Stimulated activated CD8-positive, alpha-beta memory T cell treated with anti-CD3 and anti-CD28 coated beads, Interleukin-12 subunit alpha, Interleukin-12 subunit beta, amount 100 ng/mL, for 24 hours (primary cell): ENCODE measurements at regions not wholly inside any gene's neighbourhood (a gene's known extent, or its start where the extent isn't known, plus 50 kb on each side); places are given as distances from the start of the nearest gene placed in this dataset.
"Not testable (repeated sequence)": the region's sequence is repeated elsewhere in the genome, so short reads cannot be mapped to it uniquely, and the experiment has no call there.

Experiments
- DNase-seq: peaks from one replicate; pipeline ENCODE4 v3.0.0-alpha.2; 2020; ENCODE audit errors: extremely low read depth

DNA sequence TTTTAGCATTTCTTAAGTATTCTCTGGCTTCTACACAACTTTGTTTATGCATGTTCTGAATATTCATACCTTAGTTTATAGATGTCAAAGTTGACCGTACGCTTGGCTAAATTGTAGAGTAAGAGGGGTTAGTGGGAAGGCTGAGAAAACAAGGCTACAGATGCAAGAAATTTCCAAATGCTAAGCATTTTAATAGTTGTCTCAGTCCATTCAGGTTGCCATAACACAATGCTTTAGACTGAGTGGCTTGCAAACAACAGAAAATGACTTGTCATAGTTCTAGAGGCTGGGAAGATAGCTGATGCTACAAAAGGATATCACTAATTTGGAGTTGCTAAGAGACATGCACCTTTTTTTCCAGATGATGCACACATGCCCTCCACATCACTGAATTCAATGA lies 53.0 kb upstream of the C1QTNF3 start:
- not testable (repeated sequence) for DNase-seq

DNA sequence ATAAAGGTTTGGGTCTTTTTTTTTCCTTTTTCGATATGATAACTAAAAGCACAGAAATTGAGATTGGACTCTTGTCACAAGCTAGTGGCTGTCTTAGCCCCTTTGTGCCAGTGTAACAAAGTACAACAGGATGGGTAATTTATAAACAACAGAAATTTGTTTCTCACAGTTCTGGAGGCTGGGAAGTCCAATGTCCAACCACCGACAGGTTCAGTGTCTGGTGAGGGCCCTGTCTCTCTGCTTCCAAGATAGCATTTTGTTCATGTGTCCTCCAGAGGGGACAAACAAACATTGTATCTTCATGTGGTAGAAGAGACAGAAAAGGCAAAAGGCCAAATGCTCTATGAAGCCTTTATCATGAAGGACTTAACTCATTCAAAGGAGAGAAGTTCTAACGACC lies 56.9 kb upstream of the C1QTNF3 start:
- DNase-seq = not testable (repeated sequence)

DNA sequence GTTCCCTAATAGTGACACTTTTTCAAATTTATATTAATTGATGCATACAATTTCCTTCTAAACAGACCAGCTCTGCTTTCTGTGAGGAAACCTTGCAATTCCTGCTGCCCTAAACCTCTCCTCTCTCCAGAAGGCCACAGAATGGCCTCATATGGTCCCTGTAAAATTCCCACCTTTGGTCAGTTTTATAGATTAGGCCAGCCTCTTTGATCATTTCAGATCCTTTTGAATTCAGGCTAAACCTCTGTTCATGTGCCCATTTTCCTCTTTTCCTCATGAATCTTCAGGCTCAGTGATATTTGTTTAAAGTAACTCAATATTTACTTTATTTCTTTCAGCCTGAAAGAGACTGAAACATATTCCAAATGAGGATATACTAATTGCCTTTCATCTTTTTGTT lies 58.6 kb upstream of the C1QTNF3 start:
- DNase-seq = not testable (repeated sequence)

DNA sequence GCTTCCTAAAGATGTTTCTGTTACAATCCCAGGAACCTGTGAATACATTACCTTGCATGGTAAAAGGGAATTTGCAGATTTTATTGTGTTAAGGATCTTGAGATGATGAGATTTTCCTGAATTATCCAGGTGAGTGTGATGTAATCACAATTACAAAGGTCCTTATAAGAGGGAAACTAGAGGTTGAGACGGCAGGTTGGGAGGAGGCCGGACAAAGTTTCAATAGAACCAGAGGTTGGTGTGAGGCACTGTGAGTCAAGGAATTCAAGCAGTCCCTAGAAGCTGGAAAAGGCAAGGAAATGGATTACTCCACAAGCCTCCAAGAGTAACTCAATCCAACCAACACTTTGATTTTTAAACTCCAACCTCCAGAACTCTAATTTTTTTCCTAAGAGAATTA lies 65.9 kb upstream of the C1QTNF3 start:
- not testable (repeated sequence) for DNase-seq

DNA sequence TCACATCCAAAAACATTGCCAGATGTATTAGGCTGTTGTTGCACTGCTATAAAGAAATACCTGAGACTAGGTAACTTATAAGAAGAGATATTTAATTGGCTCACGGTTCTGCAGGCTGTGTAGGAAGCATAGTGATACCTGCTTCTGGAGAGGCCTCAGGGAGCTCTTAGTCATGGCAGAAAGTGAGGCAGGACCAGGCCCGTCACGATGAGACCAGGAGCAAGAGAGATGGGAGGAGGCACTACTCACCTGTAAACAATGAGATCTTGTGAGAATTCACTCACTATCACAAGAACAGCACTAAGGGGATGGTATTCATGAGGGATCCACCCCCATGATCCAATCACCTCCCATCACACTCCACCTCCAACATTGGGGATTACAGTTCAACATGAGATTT lies 81.3 kb upstream of the C1QTNF3 start:
- not testable (repeated sequence) for DNase-seq

DNA sequence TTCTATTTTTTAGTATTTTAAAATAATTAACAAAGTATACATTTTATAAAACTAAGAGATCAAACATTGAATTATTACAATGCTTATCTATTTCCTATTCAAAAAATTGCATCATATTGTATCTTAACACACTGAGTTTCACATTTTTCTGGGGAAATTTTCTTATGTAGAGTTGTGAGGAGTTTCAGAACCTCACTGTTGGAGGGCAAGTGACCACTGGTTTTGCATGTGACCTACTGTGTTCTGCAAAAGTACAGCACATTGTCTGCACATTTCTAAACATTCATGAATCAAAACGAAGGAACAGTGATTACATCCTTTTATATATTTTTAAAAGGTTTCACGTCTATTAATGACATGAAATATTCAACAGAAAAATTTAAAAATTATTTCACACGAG lies 82.3 kb upstream of the C1QTNF3 start:
- DNase-seq = not testable (repeated sequence)

DNA sequence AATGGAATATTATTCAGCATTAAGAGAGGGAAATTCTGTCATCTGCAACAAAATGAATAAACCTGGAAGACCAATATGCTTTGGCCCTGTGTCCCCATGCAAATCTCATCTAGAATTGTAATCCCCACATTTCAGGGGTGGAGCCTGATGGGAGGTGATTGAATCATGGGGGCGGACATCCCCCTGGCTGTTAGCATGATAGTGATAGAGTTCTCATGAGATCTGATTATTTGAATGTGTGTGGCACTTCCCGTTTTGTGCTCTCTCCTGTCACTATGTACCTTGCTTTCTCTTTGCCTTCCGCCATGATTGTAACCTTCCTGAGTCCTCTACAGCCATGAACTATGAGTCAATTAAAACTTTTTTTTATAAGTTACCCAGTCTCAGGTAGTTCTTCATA lies 83.7 kb upstream of the C1QTNF3 start:
- not testable (repeated sequence) for DNase-seq

DNA sequence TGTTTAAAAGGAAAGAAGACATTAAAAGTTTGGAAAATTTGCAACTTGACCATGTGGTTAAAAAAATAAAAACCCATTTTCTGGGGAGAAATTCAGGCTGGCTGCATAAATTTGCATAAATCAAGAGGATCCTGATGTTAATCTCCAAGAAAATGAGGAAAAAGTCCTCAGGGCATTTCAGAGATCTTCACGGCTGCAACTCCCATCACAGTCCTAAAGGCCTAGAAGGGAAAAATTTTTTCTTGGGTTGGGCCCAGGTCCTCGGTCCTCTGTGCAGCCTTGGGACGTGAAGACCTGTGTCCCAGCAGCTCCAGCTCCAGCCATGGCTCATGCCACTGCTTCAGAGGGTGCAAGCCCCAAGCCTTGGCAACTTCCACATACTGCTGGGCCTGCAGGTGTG lies 84.8 kb upstream of the C1QTNF3 start:
- DNase-seq = not testable (repeated sequence)

DNA sequence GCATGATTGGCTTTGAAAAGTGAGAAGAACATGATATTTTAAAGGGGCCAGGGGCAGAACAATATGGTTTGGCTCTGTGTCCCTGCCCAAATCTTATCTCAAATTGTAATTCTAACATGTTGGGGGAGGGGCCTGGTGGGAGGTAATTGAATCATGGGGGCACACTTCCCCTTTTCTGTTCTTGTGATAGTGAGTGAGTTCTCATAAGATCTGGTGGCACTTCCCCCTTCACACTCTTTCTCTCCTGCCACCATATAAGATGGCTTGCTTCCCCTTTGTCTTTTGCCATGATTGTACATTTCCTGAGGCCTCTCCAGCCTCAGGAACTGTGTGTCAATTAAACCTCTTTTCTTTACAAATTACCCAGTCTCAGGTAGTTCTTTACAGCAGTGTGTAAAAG lies 85.9 kb upstream of the C1QTNF3 start:
- not testable (repeated sequence) for DNase-seq

DNA sequence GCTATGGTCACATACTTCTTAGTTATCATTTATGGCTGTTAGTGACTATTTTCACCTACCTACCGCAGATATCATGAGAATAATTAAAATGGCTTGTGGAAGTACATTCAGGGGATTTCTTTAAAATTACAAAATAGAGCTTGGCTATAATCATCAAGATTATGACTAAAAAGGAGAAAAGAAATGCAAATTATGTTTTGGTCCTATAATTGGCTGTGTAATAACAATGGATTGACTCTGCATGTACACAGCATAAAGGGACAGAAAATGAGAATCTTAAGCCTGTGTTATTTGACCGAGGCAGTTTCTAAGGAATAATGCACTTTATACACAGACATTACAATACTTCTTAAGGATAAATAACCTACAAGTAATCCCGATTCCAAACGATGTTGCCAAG lies 112.0 kb upstream of the C1QTNF3 start:
- DNase-seq = not testable (repeated sequence)

DNA sequence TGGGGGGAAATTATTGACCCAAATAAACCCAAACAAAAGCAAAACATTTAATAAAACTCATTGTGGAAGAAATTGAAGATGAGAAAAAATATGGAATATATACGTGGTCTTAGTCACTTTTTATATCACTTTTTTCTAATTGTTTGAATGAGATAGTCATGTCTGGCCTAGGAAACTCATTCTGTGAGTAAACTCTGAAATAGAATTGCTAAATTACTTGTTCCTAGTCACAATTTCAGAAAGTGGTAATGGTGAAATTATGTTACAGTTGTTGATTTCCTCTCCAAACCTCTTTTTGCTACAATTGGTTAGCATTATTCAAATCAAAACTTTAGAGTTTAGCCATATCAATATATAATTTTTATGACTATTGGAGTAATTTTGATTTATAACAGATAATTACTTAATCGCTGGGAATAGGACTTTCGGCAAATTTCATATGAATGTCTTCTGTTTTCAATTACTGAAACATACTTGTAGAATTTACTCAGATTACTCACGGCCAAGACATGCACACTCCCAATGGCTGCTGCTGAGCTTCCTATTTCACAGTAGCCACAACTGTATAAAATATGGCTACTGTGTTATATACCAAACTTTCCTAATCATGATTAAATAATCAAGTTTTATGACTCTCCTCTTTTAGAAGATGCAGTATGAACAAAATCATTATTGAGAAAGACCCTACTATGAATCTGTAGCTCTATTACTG lies 113.8 kb upstream of the C1QTNF3 start:
- not testable (repeated sequence) for DNase-seq

DNA sequence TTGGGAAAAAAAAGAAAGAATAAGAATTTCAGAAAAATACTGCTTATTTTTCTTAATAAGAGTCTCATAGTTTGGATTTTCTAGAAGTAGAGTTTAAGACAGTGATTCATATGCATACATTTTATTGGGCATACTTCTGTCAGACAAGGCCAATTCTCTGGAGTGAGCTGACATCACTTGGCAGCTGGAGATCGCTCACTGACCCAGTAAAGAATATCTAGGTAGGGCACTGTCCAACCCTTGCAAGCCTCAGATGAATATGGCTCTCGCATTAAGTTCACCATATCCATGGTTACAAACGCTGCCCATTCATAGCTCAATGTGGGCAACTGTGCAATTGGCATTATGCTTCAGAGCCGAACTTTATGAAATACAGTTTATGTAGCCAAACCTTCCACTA lies 117.9 kb upstream of the C1QTNF3 start:
- DNase-seq = not testable (repeated sequence)

DNA sequence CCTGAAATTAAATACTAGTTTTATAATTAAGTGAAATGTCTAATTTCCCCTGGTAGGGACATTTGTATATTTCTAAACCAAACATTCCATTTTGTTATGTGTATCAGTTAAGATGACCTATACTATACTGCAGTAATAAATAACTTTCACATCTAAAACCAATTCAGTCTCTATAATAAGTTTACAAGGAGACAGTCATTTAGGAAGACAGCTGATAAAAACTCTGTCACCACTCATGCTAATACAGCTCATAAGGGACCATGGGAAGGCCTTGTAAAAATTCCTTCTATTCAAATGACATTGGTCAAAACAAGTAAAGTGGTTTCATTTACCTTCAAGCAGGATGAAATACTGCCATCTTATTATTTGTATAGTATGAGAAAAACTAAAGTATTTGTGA lies 128.4 kb upstream of the C1QTNF3 start:
- not testable (repeated sequence) for DNase-seq

DNA sequence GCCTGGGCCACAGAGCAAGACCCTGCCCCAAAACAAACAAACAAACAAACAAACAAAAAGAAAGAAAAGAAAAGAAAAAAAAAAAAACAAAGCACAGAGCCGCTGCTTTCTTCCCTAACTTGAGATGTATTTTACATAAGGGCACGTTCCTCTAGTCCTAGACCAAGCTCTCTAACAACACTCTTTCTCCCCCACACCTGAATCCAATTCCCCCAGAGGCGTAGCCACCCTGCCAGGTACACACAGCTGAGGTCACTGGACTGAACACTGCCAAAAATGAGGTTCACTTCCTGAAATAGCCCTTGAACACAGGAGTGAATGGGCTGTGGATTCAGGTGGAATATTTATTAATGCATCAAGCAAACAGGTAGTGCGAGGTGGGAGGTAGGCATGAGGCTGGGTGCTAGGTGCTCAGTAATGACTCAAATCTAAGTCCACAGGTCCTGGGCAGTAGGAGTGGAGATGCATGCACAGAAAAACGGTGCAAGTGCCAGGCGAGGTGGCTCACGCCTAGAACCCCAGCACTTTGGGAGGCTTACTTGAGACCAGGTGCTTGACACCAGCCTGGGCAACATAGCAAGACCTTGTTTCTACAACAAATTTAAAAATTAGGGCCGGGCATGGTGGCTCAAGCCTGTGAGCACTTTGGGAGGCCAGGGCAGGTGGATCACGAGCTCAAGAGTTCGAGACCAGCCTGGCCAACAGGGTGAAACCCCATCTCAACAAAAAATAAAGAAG lies 136.6 kb upstream of the C1QTNF3 start:
- DNase-seq = not testable (repeated sequence)

DNA sequence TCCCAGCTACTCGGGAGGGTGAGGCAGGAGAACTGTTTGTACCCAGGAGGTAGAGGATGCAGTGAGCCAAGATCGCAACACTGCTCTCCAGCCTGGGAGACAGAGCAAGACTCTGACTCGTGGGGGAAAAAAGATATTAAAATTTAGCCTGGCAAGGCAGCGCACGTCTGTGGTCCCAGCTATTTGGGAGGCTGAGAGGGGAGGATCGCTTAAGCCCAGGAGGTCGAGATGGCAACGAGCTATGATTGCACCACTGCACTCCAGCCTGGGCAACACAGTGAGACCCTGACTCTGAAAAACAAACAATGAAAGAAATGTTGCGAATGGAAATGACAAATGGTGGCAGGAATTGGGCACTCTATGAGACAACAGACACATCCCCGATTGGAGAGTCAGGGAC lies 137.2 kb upstream of the C1QTNF3 start:
- DNase-seq = not testable (repeated sequence)

DNA sequence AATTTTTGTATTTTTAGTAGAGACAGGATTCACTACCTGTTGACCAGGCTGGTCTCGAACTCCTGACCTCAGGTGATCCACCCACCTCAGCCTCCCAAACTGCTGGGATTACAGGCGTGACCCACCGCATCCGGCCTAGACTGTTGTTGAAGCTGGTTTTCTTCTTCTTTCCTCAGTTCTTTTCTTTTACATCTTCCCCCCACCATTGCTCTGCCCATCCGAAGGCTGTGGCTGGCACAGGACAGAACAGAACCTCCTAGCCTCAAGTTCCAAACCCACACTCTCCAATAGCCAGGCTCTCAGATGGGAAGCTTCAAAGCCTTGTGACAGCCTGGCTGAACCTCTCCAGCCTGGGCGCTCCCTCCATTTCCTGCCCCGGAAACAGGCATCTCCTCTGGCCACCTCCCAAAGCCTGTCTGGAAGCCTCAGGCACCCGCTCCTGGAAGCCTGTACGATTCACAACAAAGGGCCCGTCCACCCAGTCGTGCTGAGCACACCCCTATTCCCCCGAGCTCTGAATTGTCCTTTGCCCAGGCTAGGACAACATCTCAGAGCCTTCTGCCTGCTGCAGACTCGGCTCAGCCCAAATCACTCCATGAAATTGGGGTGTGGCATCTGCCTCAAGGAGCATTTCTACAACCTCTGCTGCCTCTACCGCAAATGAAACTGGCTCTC lies 138.1 kb upstream of the C1QTNF3 start:
- not testable (repeated sequence) for DNase-seq

DNA sequence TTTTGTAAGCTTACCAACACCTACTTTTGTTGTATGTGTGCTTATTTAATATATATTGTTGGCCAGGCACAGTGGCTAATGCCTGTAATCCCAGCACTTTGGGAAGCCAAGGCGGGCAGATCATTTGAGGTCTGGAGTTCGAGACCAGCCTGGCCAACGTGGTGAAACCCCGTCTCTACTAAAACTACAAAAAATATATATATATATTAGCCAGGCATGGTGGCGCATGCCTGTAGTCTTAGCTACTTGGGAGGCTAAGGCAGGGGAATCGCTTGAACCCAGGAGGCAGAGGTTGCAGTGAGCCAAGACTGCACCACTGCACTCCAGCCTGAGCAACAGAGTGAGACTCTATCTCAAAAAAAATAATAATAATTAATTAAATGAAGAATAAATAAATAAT lies 142.0 kb upstream of the C1QTNF3 start:
- DNase-seq = not testable (repeated sequence)

DNA sequence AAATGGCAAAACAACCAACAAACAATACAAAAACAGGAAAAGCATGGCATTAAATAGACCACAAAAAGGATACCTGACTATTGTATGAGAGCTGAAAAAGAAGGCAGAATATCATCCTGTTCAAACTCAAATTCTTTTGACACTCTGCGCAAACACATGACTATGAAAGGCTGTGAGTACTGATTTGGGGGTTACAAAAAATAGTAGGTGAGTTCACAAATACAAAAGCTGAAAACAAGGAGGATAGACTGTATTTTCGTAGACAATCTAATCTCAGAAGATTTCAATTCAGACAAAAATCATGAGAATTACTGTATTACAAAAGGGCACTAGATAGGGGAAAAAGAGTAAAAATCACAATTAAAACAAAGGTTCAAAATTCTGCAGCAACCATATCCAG lies 142.6 kb upstream of the C1QTNF3 start:
- DNase-seq = not testable (repeated sequence)

DNA sequence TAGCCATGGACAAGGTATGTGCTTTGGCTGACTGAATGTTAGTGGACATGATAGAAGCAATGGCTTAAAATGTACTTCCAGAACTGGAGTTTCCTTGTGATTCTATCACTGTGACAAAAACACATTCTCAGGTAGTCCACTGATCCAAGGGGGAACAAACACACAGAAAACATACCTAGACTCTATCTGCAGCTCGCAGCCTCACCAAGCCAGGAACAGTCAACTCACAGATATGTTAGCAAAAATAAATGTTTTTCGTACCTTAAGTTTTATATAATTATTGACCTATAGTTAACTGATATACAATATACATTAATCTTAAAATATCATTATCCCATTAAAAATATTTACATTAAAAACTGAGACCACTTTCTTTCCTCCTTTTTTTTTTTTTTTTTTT lies 143.1 kb upstream of the C1QTNF3 start:
- not testable (repeated sequence) for DNase-seq

DNA sequence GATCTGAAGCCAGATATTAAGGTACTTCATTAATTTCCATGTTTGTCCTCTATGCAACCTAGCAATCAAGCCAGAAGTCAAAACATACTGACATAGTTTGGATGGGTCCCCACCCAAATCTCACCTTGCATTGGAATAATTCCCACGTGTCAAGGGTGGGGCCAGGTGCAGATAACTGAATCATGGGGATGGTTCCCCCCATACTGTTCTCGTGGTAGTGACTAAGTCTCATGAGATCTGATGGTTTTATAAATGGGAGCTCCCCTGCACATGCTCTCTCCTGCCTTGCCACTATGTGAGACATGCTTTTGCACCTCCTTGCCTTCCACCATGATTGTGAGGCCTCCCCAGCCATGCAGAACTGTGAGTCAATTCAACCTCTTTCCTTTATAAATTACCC lies 143.9 kb upstream of the C1QTNF3 start:
- DNase-seq = not testable (repeated sequence)

DNA sequence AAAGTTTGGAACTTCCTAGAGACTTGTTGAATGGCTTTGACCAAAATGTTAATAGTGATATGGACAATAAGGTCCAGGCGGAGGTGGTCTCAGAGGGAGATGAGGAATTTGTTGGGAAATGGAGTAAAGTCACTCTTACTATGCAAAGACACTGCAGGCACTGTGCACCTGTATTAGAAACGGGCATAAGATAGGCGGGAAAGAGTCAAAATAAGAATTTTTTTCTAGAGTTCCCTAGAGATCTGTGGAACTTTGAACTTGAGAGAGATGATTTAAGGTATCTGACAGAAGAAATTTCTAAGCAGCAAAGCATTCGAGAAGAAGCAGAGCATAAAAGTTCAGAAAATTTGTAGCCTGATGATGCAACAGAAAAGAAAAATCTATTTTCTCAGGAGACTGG lies 144.4 kb upstream of the C1QTNF3 start:
- DNase-seq = not testable (repeated sequence)

DNA sequence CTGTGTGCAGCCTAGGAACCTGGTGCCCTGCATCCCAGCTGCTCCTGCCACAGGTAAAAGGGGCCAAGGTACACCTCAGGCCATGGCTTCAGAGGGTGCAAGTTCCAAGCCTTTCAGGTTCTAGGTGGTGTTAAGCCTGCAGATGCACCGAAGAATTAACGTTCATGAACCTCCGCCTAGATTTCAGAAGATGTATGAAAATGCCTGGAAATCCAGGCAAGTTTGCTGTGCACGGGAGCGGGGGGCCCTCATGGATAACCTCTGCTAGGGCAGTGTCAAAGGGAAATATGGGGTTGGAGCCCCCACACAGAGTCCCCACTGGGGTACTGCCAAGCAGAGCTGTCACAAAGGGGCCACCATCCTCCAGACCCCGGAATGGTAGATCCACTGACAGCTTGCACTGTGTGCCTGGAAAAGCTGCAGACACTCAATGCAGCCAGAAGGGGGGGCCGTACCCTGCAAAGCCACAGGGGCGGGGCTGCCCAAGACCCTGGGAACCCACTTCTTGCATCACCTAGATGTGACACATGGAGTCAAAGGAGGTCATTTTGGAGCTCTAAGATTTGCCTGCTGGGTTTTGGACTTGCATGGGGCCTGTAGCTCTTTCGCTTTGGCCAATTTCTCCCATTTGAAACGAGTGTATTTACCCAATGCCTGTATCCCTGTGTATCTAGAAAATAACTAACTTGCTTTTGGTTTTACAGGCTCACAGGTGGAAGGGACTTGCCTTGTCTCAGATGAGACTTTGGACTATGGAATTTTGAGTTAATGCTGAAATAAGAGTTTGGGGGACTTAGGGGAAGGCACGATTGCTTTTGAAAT lies 145.2 kb upstream of the C1QTNF3 start:
- DNase-seq = peak; percentile 40
